ENCODE measurements at regions not wholly inside any gene's neighbourhood (a gene's known extent, or its start where the extent isn't known, plus 50 kb on each side); places are given as distances from the start of the nearest gene placed in this dataset.

- H3K27ac ChIP-seq (ENCODE audit: low read depth, low read length, poor library complexity, severe bottlenecking), result no peak overlapping the region
- H2AFZ ChIP-seq (ENCODE audit: low read length), result no peak overlapping the region
- H3K27me3 ChIP-seq (ENCODE audit: insufficient read depth, low read length), result no peaks in the 10 kb centered on the region
- H3K4me1 ChIP-seq (ENCODE audit: insufficient read depth, low read length, severe bottlenecking), result no peaks in the 10 kb centered on the region
- no peak overlapping the region for H3K4me3 ChIP-seq (ENCODE audit: low read depth, low read length, poor library complexity, severe bottlenecking)
- H4K20me1 ChIP-seq (ENCODE audit: insufficient read depth, low read length), result no peaks in the 10 kb centered on the region
- H3K36me3 ChIP-seq (ENCODE audit: insufficient read depth, low read length), result no peaks in the 10 kb centered on the region
- no peaks in the 10 kb centered on the region for H3K9me3 ChIP-seq (ENCODE audit: low read length)
- no peak overlapping the region for H3K4me2 ChIP-seq (ENCODE audit: low read length)
- H3K9me2 ChIP-seq (ENCODE audit: low read depth, low read length), result no peaks in the 10 kb centered on the region
- TF ChIP-seq, protein P1, sequence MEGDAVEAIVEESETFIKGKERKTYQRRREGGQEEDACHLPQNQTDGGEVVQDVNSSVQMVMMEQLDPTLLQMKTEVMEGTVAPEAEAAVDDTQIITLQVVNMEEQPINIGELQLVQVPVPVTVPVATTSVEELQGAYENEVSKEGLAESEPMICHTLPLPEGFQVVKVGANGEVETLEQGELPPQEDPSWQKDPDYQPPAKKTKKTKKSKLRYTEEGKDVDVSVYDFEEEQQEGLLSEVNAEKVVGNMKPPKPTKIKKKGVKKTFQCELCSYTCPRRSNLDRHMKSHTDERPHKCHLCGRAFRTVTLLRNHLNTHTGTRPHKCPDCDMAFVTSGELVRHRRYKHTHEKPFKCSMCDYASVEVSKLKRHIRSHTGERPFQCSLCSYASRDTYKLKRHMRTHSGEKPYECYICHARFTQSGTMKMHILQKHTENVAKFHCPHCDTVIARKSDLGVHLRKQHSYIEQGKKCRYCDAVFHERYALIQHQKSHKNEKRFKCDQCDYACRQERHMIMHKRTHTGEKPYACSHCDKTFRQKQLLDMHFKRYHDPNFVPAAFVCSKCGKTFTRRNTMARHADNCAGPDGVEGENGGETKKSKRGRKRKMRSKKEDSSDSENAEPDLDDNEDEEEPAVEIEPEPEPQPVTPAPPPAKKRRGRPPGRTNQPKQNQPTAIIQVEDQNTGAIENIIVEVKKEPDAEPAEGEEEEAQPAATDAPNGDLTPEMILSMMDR (IDR thresholded peaks at IDR 0.05; ENCODE audit: low read length), result no peak
- TF ChIP-seq EZH2 (IDR thresholded peaks at IDR 0.05; ENCODE audit: borderline replicate concordance, low read length), result no peak
- H3K79me2 ChIP-seq (ENCODE audit: insufficient read depth, low read length), result no peaks in the 10 kb centered on the region
- no peak overlapping the region for H3K9ac ChIP-seq (ENCODE audit: low read length)
- H3F3A ChIP-seq (ENCODE audit: insufficient read depth, low read length), result no peaks in the 10 kb centered on the region
These were observed 102.1 kb upstream of the RAP1B start for GRCh38 chr12:68508576-68508975.

DNA sequence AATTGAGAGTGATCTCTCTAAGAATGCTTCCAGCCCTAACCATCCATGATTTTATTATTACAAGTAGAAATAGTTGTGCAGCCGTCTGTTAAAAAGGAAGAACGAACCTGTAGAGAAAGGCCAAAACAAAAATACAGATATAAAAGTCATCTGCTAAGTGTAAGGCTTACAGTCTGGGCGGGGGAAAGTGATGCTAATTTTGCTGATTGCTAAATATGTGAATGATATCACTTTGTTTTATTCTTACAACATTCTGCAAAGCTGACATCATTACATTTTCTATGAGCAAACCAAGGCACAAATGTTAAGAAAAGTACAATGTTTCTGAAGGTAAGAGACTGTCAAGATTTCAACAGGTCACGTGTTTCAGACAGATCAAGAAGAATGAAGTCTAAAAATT, 101.5 kb upstream of the RAP1B start:
- Histone ChIP-seq H3K36me3 (ENCODE audit: insufficient read depth, low read length) (no peaks in the 10 kb centered on the region), H3K9ac (ENCODE audit: low read length) (no peak overlapping the region), H3K27ac (ENCODE audit: low read depth, low read length, poor library complexity, severe bottlenecking) (no peak overlapping the region), H4K20me1 (ENCODE audit: insufficient read depth, low read length) (no peaks in the 10 kb centered on the region), H3K4me2 (ENCODE audit: low read length) (no peak overlapping the region), H3K4me1 (ENCODE audit: insufficient read depth, low read length, severe bottlenecking) (no peaks in the 10 kb centered on the region), H2AFZ (ENCODE audit: low read length) (no peak overlapping the region), H3K79me2 (ENCODE audit: insufficient read depth, low read length) (no peaks in the 10 kb centered on the region), H3K9me3 (ENCODE audit: low read length) (no peaks in the 10 kb centered on the region), H3K9me2 (ENCODE audit: low read depth, low read length) (no peaks in the 10 kb centered on the region), H3F3A (ENCODE audit: insufficient read depth, low read length) (no peaks in the 10 kb centered on the region), H3K27me3 (ENCODE audit: insufficient read depth, low read length) (no peaks in the 10 kb centered on the region), H3K4me3 (ENCODE audit: low read depth, low read length, poor library complexity, severe bottlenecking) (no peak overlapping the region)
- TF ChIP-seq, protein P1 (IDR thresholded peaks at IDR 0.05; ENCODE audit: low read length), result no peak
- TF ChIP-seq EZH2 (IDR thresholded peaks at IDR 0.05; ENCODE audit: borderline replicate concordance, low read length), result no peak

GRCh38 chr12:68510397-68510796, 100.3 kb upstream of the RAP1B start:
- no peaks in the 10 kb centered on the region for H3K79me2 ChIP-seq (ENCODE audit: insufficient read depth, low read length)
- no peak overlapping the region for H2AFZ ChIP-seq (ENCODE audit: low read length)
- no peak for TF ChIP-seq EZH2 (IDR thresholded peaks at IDR 0.05; ENCODE audit: borderline replicate concordance, low read length)
- TF ChIP-seq, protein P1 (IDR thresholded peaks at IDR 0.05; ENCODE audit: low read length), result no peak

More at GRCh38 chr12:68510397-68510796, 100.3 kb upstream of the RAP1B start:
- Histone ChIP-seq H3K9me3 (ENCODE audit: low read length) (no peaks in the 10 kb centered on the region), H3F3A (ENCODE audit: insufficient read depth, low read length) (no peaks in the 10 kb centered on the region), H3K27ac (ENCODE audit: low read depth, low read length, poor library complexity, severe bottlenecking) (no peak overlapping the region), H3K36me3 (ENCODE audit: insufficient read depth, low read length) (no peaks in the 10 kb centered on the region), H3K9ac (ENCODE audit: low read length) (no peak overlapping the region), H3K27me3 (ENCODE audit: insufficient read depth, low read length) (no peaks in the 10 kb centered on the region), H3K4me3 (ENCODE audit: low read depth, low read length, poor library complexity, severe bottlenecking) (no peak overlapping the region), H3K4me1 (ENCODE audit: insufficient read depth, low read length, severe bottlenecking) (no peaks in the 10 kb centered on the region), H4K20me1 (ENCODE audit: insufficient read depth, low read length) (no peaks in the 10 kb centered on the region), H3K4me2 (ENCODE audit: low read length) (no peak overlapping the region), H3K9me2 (ENCODE audit: low read depth, low read length) (no peaks in the 10 kb centered on the region)
